ENCODE measurements at regions not wholly inside any gene's neighbourhood (a gene's known extent, or its start where the extent isn't known, plus 50 kb on each side); places are given as distances from the start of the nearest gene placed in this dataset.
"Not testable (repeated sequence)": the region's sequence is repeated elsewhere in the genome, so short reads cannot be mapped to it uniquely, and the experiment has no call there.

DNA sequence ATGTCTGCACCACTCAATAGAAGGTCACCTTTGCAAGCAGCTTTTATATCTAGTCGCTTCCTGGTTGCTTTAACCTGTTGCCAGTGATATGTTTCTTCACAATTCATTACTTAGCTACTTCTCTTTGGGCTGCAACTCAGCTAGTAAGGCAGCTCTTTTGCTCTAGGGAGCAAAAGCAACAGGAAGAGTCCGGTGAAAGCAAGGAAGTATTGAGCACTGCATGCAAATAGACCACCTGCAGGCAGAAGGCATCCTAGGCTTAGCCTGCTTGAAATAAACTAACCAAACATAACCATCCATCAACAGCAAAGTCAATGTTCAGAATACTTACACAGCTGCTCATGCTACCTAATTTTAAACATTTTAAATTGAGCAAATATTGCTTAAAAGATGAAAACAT, 529.2 kb upstream of the LINC00305 start:
- H3K27ac ChIP-seq (ENCODE audit: low read depth, low read length), result no peak overlapping the region
- H3K4me3 ChIP-seq (ENCODE audit: low read depth in 1 of 5, low read length in 5 of 5), result no peak overlapping the region
- H3K27me3 ChIP-seq (ENCODE audit: control insufficient read depth in 5 of 5, insufficient read depth in 4 of 5, low read length in 5 of 5), result no peaks in the 10 kb centered on the region

DNA sequence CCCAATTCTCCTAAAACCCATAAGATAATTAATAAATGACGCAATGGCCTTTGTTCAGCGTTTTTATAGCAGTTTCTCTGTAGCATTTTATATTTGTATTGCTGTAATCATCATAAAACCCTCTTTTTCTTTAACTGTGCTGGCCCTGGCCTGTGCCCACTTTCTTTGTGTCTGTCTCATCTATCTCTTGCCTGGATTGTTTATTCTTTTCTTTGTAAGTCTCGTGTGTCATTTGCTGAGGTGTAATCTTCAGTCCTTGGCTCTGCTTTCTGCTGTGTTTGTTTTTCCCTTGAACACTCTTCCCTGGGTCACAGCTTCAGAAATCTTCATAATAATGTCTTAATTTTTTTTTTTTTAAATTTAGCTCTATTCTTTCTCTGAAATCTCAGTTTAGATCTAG, 525.8 kb upstream of the LINC00305 start:
- Histone ChIP-seq H3K9me3 (ENCODE audit: control insufficient read depth in 5 of 5, low read length in 5 of 5) (peaks cover 0 to 2% (median 0%) of the 10 kb centered on the region in 5 donors), H3K9ac (ENCODE audit: low read length in 5 of 5) (no peak overlapping the region), H3K36me3 (ENCODE audit: control insufficient read depth in 5 of 5, insufficient read depth in 5 of 5, low read length in 5 of 5) (no peaks in the 10 kb centered on the region), H3K4me1 (ENCODE audit: control insufficient read depth in 5 of 5, insufficient read depth in 5 of 5, low read length in 5 of 5) (no peaks in the 10 kb centered on the region), H3K4me3 (ENCODE audit: low read depth in 1 of 5, low read length in 5 of 5) (no peak overlapping the region), H3K27me3 (ENCODE audit: control insufficient read depth in 5 of 5, insufficient read depth in 4 of 5, low read length in 5 of 5) (no peaks in the 10 kb centered on the region), H3K27ac (ENCODE audit: low read depth, low read length) (no peak overlapping the region)

More for the DNA sequence above, 529.2 kb upstream of the LINC00305 start:
- Histone ChIP-seq H3K9me3 (ENCODE audit: control insufficient read depth in 5 of 5, low read length in 5 of 5) (no peaks in the 10 kb centered on the region), H3K9ac (ENCODE audit: low read length in 5 of 5) (no peak overlapping the region), H3K36me3 (ENCODE audit: control insufficient read depth in 5 of 5, insufficient read depth in 5 of 5, low read length in 5 of 5) (no peaks in the 10 kb centered on the region), H3K4me1 (ENCODE audit: control insufficient read depth in 5 of 5, insufficient read depth in 5 of 5, low read length in 5 of 5) (no peaks in the 10 kb centered on the region)

DNA sequence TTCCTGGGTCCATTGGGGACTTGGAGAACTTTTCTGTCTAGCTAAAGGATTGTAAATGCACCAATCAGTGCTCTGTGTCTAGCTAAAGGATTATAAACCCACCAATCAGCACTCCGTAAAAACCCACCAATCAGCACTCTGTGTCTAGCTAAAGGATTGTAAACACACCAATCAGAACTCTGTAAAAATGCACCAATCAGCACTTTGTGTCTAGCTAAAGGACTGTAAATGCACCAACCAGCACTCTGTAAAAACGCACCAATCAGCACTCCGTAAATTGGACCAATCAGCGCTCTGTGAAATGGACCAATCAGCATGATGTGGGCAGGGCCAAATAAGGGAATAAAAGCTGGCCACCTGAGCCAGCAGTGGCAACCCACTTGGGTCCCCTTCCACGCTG, 522.4 kb upstream of the LINC00305 start:
- H3K9me3 ChIP-seq (ENCODE audit: control insufficient read depth in 5 of 5, low read length in 5 of 5); H3K9ac ChIP-seq (ENCODE audit: low read length in 5 of 5); H3K4me1 ChIP-seq (ENCODE audit: control insufficient read depth in 5 of 5, insufficient read depth in 5 of 5, low read length in 5 of 5); H3K36me3 ChIP-seq (ENCODE audit: control insufficient read depth in 5 of 5, insufficient read depth in 5 of 5, low read length in 5 of 5); H3K4me3 ChIP-seq (ENCODE audit: low read depth in 1 of 5, low read length in 5 of 5); H3K27ac ChIP-seq (ENCODE audit: low read depth, low read length); H3K27me3 ChIP-seq (ENCODE audit: control insufficient read depth in 5 of 5, insufficient read depth in 4 of 5, low read length in 5 of 5): not testable (repeated sequence)

DNA sequence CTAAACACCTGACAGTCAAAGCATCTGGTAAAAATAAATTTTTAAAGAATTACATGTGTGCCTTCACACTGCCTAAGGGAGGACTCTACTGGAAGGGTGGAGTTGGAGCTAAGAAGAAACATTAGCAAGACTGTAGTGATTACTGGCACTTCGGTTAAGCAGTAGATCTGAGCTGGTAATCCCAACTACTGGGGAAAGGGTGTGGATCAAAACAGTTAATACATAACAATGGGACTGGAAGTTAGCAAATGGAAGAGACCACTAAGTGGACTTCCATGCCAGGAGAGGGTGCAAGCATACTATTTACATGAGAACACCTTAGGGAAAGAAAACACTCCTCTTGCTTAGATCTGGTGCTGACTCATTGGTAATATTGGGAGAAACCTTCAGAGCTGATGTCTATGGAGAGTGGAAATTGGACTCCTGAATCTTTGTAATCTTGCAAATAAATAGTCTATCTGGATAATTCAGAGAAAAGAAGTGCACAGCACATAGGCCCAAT, 519.6 kb upstream of the LINC00305 start:
- no peak overlapping the region for H3K27ac ChIP-seq (ENCODE audit: low read depth, low read length)
- no peaks in the 10 kb centered on the region for H3K4me1 ChIP-seq (ENCODE audit: control insufficient read depth in 5 of 5, insufficient read depth in 5 of 5, low read length in 5 of 5)
- no peak overlapping the region for H3K4me3 ChIP-seq (ENCODE audit: low read depth in 1 of 5, low read length in 5 of 5)
- H3K27me3 ChIP-seq (ENCODE audit: control insufficient read depth in 5 of 5, insufficient read depth in 4 of 5, low read length in 5 of 5), result no peaks in the 10 kb centered on the region
- peaks cover 0 to 2% (median 0%) of the 10 kb centered on the region in 5 donors for H3K9me3 ChIP-seq (ENCODE audit: control insufficient read depth in 5 of 5, low read length in 5 of 5)
- H3K9ac ChIP-seq (ENCODE audit: low read length in 5 of 5), result no peak overlapping the region
- no peaks in the 10 kb centered on the region for H3K36me3 ChIP-seq (ENCODE audit: control insufficient read depth in 5 of 5, insufficient read depth in 5 of 5, low read length in 5 of 5)

DNA sequence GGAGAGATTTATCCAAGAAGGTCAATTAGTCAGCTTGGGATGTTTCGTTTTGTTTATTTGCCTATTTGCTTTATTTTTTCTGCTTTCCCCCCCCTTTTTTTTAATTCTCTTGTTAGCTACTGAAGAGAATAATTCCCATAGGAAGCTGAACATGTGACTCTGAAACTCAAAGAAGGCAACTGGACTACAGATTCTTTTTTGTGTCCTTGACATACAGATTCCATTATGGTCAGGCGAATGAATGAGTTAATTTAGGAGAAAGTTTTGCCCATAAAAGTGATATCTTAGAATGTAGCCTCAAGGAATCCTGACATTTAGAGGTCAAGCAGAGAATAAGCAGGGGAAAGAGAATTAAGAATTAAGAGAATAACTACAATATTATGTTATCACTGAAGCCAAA, 514.2 kb upstream of the LINC00305 start:
- Histone ChIP-seq H3K4me3 (ENCODE audit: low read depth in 1 of 5, low read length in 5 of 5) (no peak overlapping the region), H3K27ac (ENCODE audit: low read depth, low read length) (no peak overlapping the region), H3K9me3 (ENCODE audit: control insufficient read depth in 5 of 5, low read length in 5 of 5) (no peaks in the 10 kb centered on the region), H3K27me3 (ENCODE audit: control insufficient read depth in 5 of 5, insufficient read depth in 4 of 5, low read length in 5 of 5) (no peaks in the 10 kb centered on the region), H3K4me1 (ENCODE audit: control insufficient read depth in 5 of 5, insufficient read depth in 5 of 5, low read length in 5 of 5) (no peaks in the 10 kb centered on the region), H3K9ac (ENCODE audit: low read length in 5 of 5) (no peak overlapping the region), H3K36me3 (ENCODE audit: control insufficient read depth in 5 of 5, insufficient read depth in 5 of 5, low read length in 5 of 5) (no peaks in the 10 kb centered on the region)

DNA sequence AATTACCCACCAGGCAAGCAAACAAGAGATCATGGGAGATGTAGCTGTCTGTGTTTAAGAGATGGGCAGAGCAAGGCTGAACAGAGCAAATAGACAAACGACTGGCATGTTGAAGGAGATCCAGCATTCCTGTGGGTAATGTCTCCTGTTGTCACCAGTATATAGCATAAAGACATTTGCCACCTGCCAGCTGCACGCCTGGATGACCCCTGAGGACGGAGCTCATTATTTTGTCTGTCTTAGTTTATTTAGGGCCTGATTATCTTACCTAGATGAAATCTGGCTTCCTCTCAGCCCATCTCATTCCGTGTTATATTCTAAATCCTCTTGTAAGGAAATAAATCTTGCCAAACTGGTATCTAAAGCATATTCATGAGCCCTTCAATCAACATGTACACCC, 510.3 kb upstream of the LINC00305 start:
- Histone ChIP-seq H3K9me3 (ENCODE audit: control insufficient read depth in 5 of 5, low read length in 5 of 5) (no peaks in the 10 kb centered on the region), H3K36me3 (ENCODE audit: control insufficient read depth in 5 of 5, insufficient read depth in 5 of 5, low read length in 5 of 5) (no peaks in the 10 kb centered on the region), H3K27ac (ENCODE audit: low read depth, low read length) (no peak overlapping the region), H3K4me3 (ENCODE audit: low read depth in 1 of 5, low read length in 5 of 5) (no peak overlapping the region), H3K9ac (ENCODE audit: low read length in 5 of 5) (no peak overlapping the region), H3K27me3 (ENCODE audit: control insufficient read depth in 5 of 5, insufficient read depth in 4 of 5, low read length in 5 of 5) (no peaks in the 10 kb centered on the region), H3K4me1 (ENCODE audit: control insufficient read depth in 5 of 5, insufficient read depth in 5 of 5, low read length in 5 of 5) (no peaks in the 10 kb centered on the region)

DNA sequence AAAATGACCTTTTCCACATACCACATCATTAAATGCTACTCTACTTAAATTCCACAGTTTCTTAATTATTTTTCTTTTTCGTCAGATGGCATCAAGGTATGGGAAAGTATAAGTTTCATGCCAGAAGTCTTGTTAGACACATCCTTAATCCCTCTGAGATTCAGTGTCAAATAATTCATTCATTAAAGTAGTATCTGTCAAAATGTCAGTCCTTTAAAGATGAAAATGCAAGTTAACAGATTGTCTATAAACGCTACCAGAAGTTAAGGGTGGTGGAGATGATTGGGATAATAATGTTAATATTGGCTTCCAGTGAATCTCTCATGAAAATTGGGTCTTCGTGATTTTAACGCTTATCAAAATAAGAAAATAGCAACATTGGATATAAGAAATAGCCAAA, 504.2 kb upstream of the LINC00305 start:
- no peak overlapping the region for H3K9ac ChIP-seq (ENCODE audit: low read length in 5 of 5)
- no peaks in the 10 kb centered on the region for H3K4me1 ChIP-seq (ENCODE audit: control insufficient read depth in 5 of 5, insufficient read depth in 5 of 5, low read length in 5 of 5)
- H3K27ac ChIP-seq (ENCODE audit: low read depth, low read length), result no peak overlapping the region
- H3K36me3 ChIP-seq (ENCODE audit: control insufficient read depth in 5 of 5, insufficient read depth in 5 of 5, low read length in 5 of 5), result no peaks in the 10 kb centered on the region
- no peaks in the 10 kb centered on the region for H3K9me3 ChIP-seq (ENCODE audit: control insufficient read depth in 5 of 5, low read length in 5 of 5)
- no peak overlapping the region for H3K4me3 ChIP-seq (ENCODE audit: low read depth in 1 of 5, low read length in 5 of 5)
- no peaks in the 10 kb centered on the region for H3K27me3 ChIP-seq (ENCODE audit: control insufficient read depth in 5 of 5, insufficient read depth in 4 of 5, low read length in 5 of 5)

DNA sequence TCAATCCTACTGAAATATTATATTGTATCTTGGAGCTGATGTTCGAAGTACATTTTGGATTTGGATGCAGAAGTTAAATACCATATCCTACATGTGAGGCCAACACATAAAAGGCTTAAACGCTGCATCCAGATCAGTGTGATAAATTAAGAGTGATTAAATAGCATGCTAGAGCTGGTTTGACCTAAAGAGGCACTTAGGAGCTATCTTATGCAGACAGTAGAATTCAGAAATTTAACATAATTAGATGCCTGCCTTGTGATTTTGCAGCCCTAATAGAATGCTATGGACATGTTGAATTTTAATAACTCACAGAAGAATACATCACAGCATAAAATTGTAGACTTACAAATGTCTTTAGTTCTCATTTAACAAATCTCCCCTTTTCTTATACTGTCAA, 501.2 kb upstream of the LINC00305 start:
- Histone ChIP-seq H3K9ac (ENCODE audit: low read length in 5 of 5) (no peak overlapping the region), H3K4me3 (ENCODE audit: low read depth in 1 of 5, low read length in 5 of 5) (no peak overlapping the region), H3K9me3 (ENCODE audit: control insufficient read depth in 5 of 5, low read length in 5 of 5) (peaks cover 0 to 7% (median 5%) of the 10 kb centered on the region in 5 donors), H3K27me3 (ENCODE audit: control insufficient read depth in 5 of 5, insufficient read depth in 4 of 5, low read length in 5 of 5) (no peaks in the 10 kb centered on the region), H3K27ac (ENCODE audit: low read depth, low read length) (no peak overlapping the region), H3K4me1 (ENCODE audit: control insufficient read depth in 5 of 5, insufficient read depth in 5 of 5, low read length in 5 of 5) (no peaks in the 10 kb centered on the region), H3K36me3 (ENCODE audit: control insufficient read depth in 5 of 5, insufficient read depth in 5 of 5, low read length in 5 of 5) (no peaks in the 10 kb centered on the region)

DNA sequence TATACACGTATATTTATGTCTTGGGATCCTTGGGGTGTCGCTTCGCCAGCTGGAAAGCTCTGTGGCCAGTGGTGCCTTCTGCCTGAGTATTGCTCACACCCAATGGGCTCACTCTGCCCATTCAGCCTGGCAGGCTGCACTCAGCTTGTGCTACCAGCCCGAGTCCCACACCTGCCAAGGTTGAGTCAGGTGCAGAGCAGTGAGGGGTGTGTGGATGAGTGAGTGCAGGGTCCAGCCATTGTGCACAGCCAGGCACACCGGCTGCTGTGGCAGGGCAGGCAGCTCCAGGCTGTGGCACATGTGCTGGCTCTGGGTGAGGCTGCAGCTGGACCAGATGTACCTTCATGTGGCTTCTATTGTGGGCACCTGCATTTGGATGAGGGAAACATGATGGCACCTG, 496.9 kb upstream of the LINC00305 start:
- no peak overlapping the region for H3K4me3 ChIP-seq (ENCODE audit: low read depth in 1 of 5, low read length in 5 of 5)
- no peaks in the 10 kb centered on the region for H3K27me3 ChIP-seq (ENCODE audit: control insufficient read depth in 5 of 5, insufficient read depth in 4 of 5, low read length in 5 of 5)
- no peak overlapping the region for H3K9ac ChIP-seq (ENCODE audit: low read length in 5 of 5)
- H3K4me1 ChIP-seq (ENCODE audit: control insufficient read depth in 5 of 5, insufficient read depth in 5 of 5, low read length in 5 of 5), result no peaks in the 10 kb centered on the region
- H3K9me3 ChIP-seq (ENCODE audit: control insufficient read depth in 5 of 5, low read length in 5 of 5), result peaks cover 0 to 7% (median 5%) of the 10 kb centered on the region in 5 donors
- H3K27ac ChIP-seq (ENCODE audit: low read depth, low read length), result no peak overlapping the region
- no peaks in the 10 kb centered on the region for H3K36me3 ChIP-seq (ENCODE audit: control insufficient read depth in 5 of 5, insufficient read depth in 5 of 5, low read length in 5 of 5)

DNA sequence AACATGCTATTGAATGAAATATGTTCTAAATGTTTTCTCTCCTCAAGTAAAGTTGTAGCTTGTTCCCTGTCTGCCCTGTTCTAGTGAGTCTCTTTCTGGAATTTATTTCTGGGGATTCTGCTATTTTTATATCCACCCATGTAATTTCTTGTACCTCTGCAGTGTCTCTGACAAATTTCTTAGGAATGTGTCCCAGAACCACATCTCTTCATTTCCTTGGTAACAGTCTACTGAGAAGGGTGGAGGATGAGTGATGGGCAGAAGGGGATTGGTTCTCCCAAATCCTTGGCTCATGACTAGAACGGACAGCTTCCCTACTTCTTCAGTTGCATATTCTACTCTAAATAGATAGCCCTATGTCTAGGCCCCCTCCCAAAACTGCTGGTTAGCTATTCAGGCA, 490.6 kb upstream of the LINC00305 start:
- no peaks in the 10 kb centered on the region for H3K27me3 ChIP-seq (ENCODE audit: control insufficient read depth in 5 of 5, insufficient read depth in 4 of 5, low read length in 5 of 5)
- H3K4me3 ChIP-seq (ENCODE audit: low read depth in 1 of 5, low read length in 5 of 5), result no peak overlapping the region
- H3K27ac ChIP-seq (ENCODE audit: low read depth, low read length), result no peak overlapping the region
- no peaks in the 10 kb centered on the region for H3K36me3 ChIP-seq (ENCODE audit: control insufficient read depth in 5 of 5, insufficient read depth in 5 of 5, low read length in 5 of 5)
- peaks cover 0 to 5% (median 0%) of the 10 kb centered on the region in 5 donors for H3K9me3 ChIP-seq (ENCODE audit: control insufficient read depth in 5 of 5, low read length in 5 of 5)
- H3K9ac ChIP-seq (ENCODE audit: low read length in 5 of 5), result no peak overlapping the region
- no peaks in the 10 kb centered on the region for H3K4me1 ChIP-seq (ENCODE audit: control insufficient read depth in 5 of 5, insufficient read depth in 5 of 5, low read length in 5 of 5)
